T-helper 17 cell (primary cell): ENCODE measurements at regions not wholly inside any gene's neighbourhood (a gene's known extent, or its start where the extent isn't known, plus 50 kb on each side); places are given as distances from the start of the nearest gene placed in this dataset.

Experiments
- ATAC-seq: fragments of 150-1000 bp; cut with Tn5 transposase; 2 replicates; pipeline ENCODE4 v1.10.0; 2021; ENCODE audit warnings: mild to moderate bottlenecking, moderate library complexity
- DNase-seq, 3 donors: peaks; one replicate each; pipeline versions ENCODE4 v3.0.0 to v3.0.0-alpha.2; 2020 to 2021
- H3K9me3 ChIP-seq: one replicate; pipeline ENCODE4 v1.7.0; 2013; ENCODE audit warnings: low read length, mild to moderate bottlenecking; ENCODE audit not compliant: control insufficient read depth, poor library complexity, severe bottlenecking
- H3K27ac Mint-ChIP-seq: one replicate; pipeline ENCODE4 v1.8.0; 2022; ENCODE audit warnings: mild to moderate bottlenecking, moderate library complexity, mixed read lengths
- H3K27me3 Mint-ChIP-seq: one replicate; pipeline ENCODE4 v1.8.0; 2022; ENCODE audit warnings: mixed read lengths
- H3K36me3 Mint-ChIP-seq: one replicate; pipeline ENCODE4 v1.8.0; 2022; ENCODE audit warnings: low read depth, mixed read lengths
- H3K4me1 Mint-ChIP-seq: one replicate; pipeline ENCODE4 v1.8.0; 2022; ENCODE audit warnings: mild to moderate bottlenecking, mixed read lengths
- H3K4me3 Mint-ChIP-seq: one replicate; pipeline ENCODE4 v1.8.0; 2022; ENCODE audit warnings: mild to moderate bottlenecking, moderate library complexity, mixed read lengths

GRCh38 chr16:73301984-73302383, 254.1 kb upstream of the ZFHX3 start:
- Mint-ChIP-seq H3K27me3 (no peaks in the 10 kb centered on the region), H3K36me3 (no peaks in the 10 kb centered on the region), H3K4me1 (no peaks in the 10 kb centered on the region), H3K27ac (no peak overlapping the region), H3K4me3 (no peak overlapping the region)
- DNase-seq (no peak), ATAC-seq (no peak)
- no peaks in the 10 kb centered on the region for H3K9me3 ChIP-seq

DNA sequence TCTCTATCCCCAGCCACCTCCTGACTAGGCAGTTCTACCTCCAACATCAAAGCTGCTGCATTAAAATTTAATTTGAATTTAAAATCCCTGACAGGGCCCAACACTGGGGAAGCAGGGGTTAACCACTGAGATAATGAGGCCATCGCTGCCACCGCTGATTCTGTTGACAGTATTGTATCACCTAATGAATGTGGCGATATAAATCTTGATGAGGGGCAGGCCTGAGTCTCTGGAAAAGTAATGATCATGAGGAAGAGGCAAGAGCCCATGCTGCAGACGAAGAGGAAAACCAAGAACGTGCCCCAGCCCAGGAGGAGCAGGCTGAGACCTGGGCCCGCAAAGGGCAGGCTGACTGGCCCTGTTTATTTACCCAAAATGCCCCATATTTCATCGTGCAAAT, 251.4 kb upstream of the ZFHX3 start:
- H3K9me3 ChIP-seq: no peaks in the 10 kb centered on the region
- Mint-ChIP-seq H3K4me1 (no peaks in the 10 kb centered on the region), H3K4me3 (no peak overlapping the region), H3K36me3 (no peaks in the 10 kb centered on the region), H3K27me3 (no peaks in the 10 kb centered on the region), H3K27ac (no peak overlapping the region)
- ATAC-seq (no peak), DNase-seq (no peak)

DNA sequence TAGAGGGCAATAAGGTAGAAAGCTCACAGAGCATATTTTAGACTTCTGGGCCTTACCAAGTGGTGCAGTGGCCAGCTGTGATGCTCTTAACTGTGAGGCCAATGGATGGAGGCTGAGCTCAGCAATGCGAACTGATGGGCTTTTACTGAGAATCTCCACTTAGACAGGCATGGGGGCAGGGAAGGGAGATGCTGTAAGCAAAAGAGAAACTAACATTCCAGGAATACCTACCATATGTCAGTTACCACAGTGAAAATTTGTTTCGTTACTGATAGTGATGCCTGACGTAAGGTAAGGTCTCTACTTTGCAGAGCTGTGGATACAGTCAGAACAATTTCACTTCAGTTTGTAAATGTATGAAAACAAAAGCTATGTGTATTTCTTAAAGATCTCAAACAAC, 250.6 kb upstream of the ZFHX3 start:
- H3K27ac Mint-ChIP-seq: no peak overlapping the region
- no peaks in the 10 kb centered on the region for H3K9me3 ChIP-seq
- H3K27me3 Mint-ChIP-seq: no peaks in the 10 kb centered on the region
- no peak overlapping the region for H3K4me3 Mint-ChIP-seq
- no peaks in the 10 kb centered on the region for H3K4me1 Mint-ChIP-seq
- H3K36me3 Mint-ChIP-seq: no peaks in the 10 kb centered on the region
- DNase-seq: no peak
- no peak for ATAC-seq

DNA sequence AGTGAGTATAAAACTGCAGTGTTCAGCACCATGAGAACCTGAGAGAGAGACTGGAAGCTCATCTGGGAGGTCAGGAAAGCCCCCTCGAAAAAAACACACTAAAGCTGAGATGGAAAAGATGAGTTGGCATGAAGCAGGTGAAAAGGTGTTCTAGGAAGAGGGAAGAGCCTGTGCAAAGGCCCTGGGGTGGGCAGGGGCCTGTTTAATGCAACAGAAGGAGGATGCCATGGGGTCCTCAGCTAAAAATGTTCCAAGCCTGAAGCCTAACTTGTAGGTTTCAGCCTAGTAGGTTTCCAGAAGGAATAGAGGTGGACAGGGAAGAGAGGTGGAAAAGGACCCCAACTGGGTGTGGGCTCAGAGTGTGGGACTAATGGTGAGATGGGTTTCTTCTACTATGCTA, 242.3 kb upstream of the ZFHX3 start:
- H3K4me3 Mint-ChIP-seq: no peak overlapping the region
- no peaks in the 10 kb centered on the region for H3K9me3 ChIP-seq
- no peaks in the 10 kb centered on the region for H3K27me3 Mint-ChIP-seq
- no peaks in the 10 kb centered on the region for H3K4me1 Mint-ChIP-seq
- DNase-seq: no peak
- no peaks in the 10 kb centered on the region for H3K36me3 Mint-ChIP-seq
- ATAC-seq: no peak
- no peak overlapping the region for H3K27ac Mint-ChIP-seq

- DNase-seq (no peak), ATAC-seq (no peak)
- no peaks in the 10 kb centered on the region for H3K4me1 Mint-ChIP-seq
- H3K4me3 Mint-ChIP-seq: no peak overlapping the region
- H3K9me3 ChIP-seq: no peaks in the 10 kb centered on the region
- no peaks in the 10 kb centered on the region for H3K36me3 Mint-ChIP-seq
- no peak overlapping the region for H3K27ac Mint-ChIP-seq
- H3K27me3 Mint-ChIP-seq: no peaks in the 10 kb centered on the region
Measured at GRCh38 chr16:73289232-73289631, 241.3 kb upstream of the ZFHX3 start.

DNA sequence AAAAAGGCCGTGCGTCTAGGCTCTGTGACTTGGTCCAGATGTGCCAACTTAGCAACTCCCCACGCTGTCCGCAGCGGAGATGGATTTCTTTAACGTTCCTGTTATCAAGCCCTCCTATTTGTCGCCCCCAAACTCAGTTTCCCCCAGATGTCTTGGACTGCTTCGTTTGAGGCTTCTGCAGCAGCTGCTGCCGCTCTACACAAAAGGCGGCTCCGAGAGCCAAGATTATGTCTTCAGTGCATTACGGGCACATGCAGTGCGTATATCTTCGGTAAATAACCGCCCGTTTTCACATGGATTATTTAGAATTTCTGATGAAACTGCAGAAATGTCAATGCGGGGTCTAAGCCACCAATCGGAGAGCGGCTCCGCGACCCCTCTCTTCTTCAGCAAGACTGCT, 240.6 kb upstream of the ZFHX3 start:
- no peaks in the 10 kb centered on the region for H3K27me3 Mint-ChIP-seq
- H3K4me3 Mint-ChIP-seq: no peak overlapping the region
- H3K4me1 Mint-ChIP-seq: no peaks in the 10 kb centered on the region
- no peaks in the 10 kb centered on the region for H3K36me3 Mint-ChIP-seq
- H3K27ac Mint-ChIP-seq: no peak overlapping the region
- DNase-seq: no peak
- no peak for ATAC-seq
- H3K9me3 ChIP-seq: no peaks in the 10 kb centered on the region

GRCh38 chr16:73287859-73288405, 240.0 kb upstream of the ZFHX3 start:
- H3K9me3 ChIP-seq: no peaks in the 10 kb centered on the region
- H3K4me1 Mint-ChIP-seq: no peaks in the 10 kb centered on the region
- no peaks in the 10 kb centered on the region for H3K27me3 Mint-ChIP-seq
- no peak overlapping the region for H3K4me3 Mint-ChIP-seq
- H3K27ac Mint-ChIP-seq: no peak overlapping the region
- no peak for ATAC-seq
- DNase-seq: no peak
- H3K36me3 Mint-ChIP-seq: no peaks in the 10 kb centered on the region

DNA sequence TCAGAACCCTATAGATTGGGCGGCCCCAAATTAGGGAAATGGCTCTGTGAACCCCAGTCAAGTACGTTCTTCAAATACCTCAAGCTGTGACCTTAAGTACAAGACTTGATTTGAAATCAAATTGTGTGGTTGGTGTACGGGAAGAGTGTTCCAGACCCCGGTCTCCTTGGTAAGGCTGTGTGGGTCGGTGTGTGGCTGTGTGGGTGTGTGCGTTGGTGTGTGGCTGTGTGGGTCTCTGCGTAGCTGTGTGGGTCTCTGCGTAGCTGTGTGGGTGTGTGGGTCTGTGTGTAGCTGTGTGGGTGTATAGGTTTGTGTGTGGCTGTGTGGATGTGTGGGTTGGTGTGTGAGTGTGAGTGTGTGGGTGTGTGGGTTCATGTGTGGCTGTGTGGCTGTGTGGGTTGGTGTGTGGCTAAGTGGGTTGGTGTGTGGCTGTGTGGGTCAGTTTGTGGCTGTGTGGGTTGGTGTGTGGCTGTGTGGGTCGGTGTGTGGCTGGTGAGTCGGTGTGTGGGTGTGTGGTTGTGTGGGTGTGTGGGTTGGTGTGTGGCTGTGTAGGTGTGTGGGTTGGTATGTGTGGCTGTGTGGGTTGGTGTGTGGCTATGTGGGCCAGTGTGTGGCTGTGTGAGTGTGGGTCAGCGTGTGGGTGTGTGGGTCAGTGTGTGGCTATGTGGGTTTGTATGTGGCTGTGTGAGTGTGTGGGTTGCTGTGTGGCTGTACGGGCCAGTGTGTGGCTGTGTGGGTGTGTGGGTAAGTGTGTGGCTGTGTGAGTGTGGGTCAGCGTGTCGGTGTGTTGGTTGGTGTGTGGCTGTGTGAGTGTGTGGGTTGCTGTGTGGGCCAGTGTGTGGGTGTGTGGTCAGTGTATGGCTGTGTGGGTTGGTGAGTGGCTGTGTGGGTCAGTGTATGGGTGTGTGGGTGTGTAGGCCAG, 238.7 kb upstream of the ZFHX3 start:
- H3K4me1 Mint-ChIP-seq: no peaks in the 10 kb centered on the region
- H3K27ac Mint-ChIP-seq: no peak overlapping the region
- no peak overlapping the region for H3K4me3 Mint-ChIP-seq
- H3K27me3 Mint-ChIP-seq: no peaks in the 10 kb centered on the region
- ATAC-seq: no peak
- DNase-seq: no peak
- no peaks in the 10 kb centered on the region for H3K9me3 ChIP-seq
- H3K36me3 Mint-ChIP-seq: no peaks in the 10 kb centered on the region

DNA sequence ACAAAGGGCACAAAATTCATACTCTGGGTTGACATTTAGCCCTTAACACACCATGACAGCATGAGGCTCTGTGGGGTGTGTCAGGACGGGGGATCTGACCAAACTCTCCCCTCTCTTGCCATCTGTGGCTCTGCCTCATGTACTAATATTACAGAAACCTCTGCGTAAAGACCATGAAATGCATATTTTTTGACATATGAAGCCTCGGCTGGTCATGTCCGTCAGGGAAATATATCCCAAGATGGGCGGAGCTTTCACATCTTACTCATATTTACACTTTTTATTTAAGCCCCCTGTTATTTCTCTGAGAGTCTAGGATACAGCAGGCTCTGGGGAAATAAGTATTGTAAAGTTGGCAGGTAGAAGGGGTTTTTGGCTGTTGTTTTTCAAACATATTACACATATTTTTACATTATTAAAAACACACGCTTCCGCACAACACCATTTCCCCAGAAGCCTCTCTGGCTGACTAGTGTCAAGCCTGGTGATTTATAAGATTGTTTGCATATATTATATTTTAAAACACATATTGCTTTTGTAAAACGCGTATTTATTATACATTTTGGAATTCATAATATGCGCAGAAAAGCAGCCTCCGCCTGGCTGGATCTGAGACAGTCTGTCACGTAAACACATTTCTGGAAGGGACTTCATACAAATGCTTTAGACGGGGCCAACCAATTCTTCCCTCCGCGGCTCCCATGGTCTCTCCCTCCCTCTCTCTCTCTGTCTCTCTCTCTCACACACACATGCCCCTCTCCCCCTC, 237.7 kb upstream of the ZFHX3 start:
- DNase-seq: no peak
- H3K36me3 Mint-ChIP-seq: no peaks in the 10 kb centered on the region
- no peak for ATAC-seq
- H3K27me3 Mint-ChIP-seq: no peaks in the 10 kb centered on the region
- H3K9me3 ChIP-seq: no peaks in the 10 kb centered on the region
- H3K4me3 Mint-ChIP-seq: no peak overlapping the region
- H3K27ac Mint-ChIP-seq: no peak overlapping the region
- no peaks in the 10 kb centered on the region for H3K4me1 Mint-ChIP-seq

DNA sequence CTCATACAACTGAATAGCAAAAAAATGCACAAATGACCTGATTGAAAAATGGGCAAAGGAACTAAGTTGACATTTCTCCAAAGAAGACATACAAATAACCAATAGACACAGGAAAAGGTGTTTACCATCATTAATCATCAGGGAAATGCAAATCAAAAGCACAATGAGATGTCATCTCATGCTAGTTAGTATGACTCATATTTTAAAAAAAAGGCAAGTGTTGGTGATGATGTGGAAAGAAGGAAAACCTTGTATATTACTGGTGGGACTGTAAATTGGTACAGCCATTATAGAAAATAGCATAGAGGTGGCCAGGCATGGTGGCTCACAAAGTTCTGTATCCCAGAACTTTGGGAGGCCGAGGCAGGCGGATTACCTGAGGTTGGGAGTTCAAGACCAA, 232.5 kb upstream of the ZFHX3 start:
- Mint-ChIP-seq H3K36me3 (no peaks in the 10 kb centered on the region), H3K27ac (no peak overlapping the region), H3K4me3 (no peak overlapping the region), H3K27me3 (peaks cover 4% of the 10 kb centered on the region), H3K4me1 (no peaks in the 10 kb centered on the region)
- ATAC-seq (no peak), DNase-seq (no peak)
- no peaks in the 10 kb centered on the region for H3K9me3 ChIP-seq

DNA sequence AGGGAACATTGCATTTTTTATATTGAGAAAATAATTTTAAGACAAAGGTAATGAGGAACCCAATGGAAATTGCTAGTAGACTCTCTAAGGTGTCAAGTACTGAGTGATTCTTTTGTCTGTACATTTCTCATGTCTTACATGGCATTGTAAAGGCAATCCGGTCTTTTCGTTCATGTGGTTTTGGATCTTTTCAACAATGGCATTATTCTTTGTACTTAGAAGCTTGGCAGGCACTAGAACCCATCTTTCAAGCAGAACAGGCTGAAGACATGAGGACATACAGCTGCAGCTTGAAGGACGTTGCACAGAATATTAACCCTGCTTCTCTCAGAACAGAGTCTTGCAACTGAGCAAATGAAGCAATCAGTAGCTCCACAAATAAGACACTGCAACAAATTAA, 231.5 kb upstream of the ZFHX3 start:
- Mint-ChIP-seq H3K27me3 (peaks cover 4% of the 10 kb centered on the region), H3K36me3 (no peaks in the 10 kb centered on the region), H3K27ac (no peak overlapping the region), H3K4me1 (no peaks in the 10 kb centered on the region), H3K4me3 (no peak overlapping the region)
- ATAC-seq (no peak), DNase-seq (no peak)
- H3K9me3 ChIP-seq: no peaks in the 10 kb centered on the region

DNA sequence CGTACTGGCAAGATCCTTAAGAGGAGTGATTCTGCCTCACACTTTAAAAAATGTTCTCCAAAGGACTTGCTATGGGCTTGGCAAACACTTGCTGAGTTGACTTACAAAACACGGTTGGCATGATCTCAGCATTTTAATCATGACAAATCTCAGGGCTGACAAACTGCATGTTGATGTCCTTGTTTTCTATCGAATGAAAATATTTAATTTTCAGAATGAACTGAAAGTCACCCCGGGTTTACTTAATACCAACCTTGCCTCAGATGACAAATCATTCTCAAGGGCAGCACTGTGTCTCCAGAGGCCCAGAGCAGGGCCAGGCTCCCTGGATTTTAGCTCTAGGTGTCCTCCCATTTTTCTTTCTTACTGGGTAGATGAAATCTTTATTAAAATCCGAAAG, 229.1 kb upstream of the ZFHX3 start:
- ATAC-seq (no peak), DNase-seq (no peak)
- H3K4me3 Mint-ChIP-seq: no peak overlapping the region
- no peaks in the 10 kb centered on the region for H3K9me3 ChIP-seq
- no peak overlapping the region for H3K27ac Mint-ChIP-seq
- H3K36me3 Mint-ChIP-seq: no peaks in the 10 kb centered on the region
- H3K4me1 Mint-ChIP-seq: no peaks in the 10 kb centered on the region
- peaks cover 4% of the 10 kb centered on the region for H3K27me3 Mint-ChIP-seq

- H3K9me3 ChIP-seq: no peaks in the 10 kb centered on the region
- Mint-ChIP-seq H3K27ac (no peak overlapping the region), H3K4me3 (no peak overlapping the region), H3K27me3 (peaks cover 4% of the 10 kb centered on the region), H3K4me1 (no peaks in the 10 kb centered on the region), H3K36me3 (no peaks in the 10 kb centered on the region)
- no peak for ATAC-seq
- no peak for DNase-seq
Measured at GRCh38 chr16:73275448-73275847, 227.5 kb upstream of the ZFHX3 start.
